OCI-LY3 (cell line): ENCODE measurements at regions not wholly inside any gene's neighbourhood (a gene's known extent, or its start where the extent isn't known, plus 50 kb on each side); places are given as distances from the start of the nearest gene placed in this dataset.

Experiments used
- H2AFZ ChIP-seq: fragments of 200-600, 300-600 bp; shearing (Covaris generic); 2 replicates; pipeline ENCODE4 v1.6.0; 2014; ENCODE audit warnings: antibody characterized with exemption, low read depth, low read length
- H3K27ac ChIP-seq: fragments of 200-600, 300-600 bp; sonication (generic); 2 replicates; pipeline ENCODE4 v1.5.1; 2014; ENCODE audit warnings: mild to moderate bottlenecking, low read length, moderate library complexity, mixed read lengths
- H3K27me3 ChIP-seq: fragments of 200-600, 300-600 bp; sonication (generic); 2 replicates; pipeline ENCODE4 v1.6.1; 2014; ENCODE audit warnings: low read depth, low read length, mixed read lengths
- H3K36me3 ChIP-seq: fragments of 200-600, 300-600 bp; sonication (generic); replicated peaks from 2 replicates; pipeline ENCODE3; 2014; ENCODE audit warnings: low read depth, low read length, mixed read lengths
- H3K4me1 ChIP-seq: fragments of 300-600, 200-600 bp; sonication (generic); 2 replicates; pipeline ENCODE4 v1.6.1; 2014; ENCODE audit warnings: low read length, mixed read lengths
- H3K4me2 ChIP-seq: fragments of 200-600, 300-600 bp; sonication (generic); 2 replicates; pipeline ENCODE4 v1.6.1; 2014; ENCODE audit warnings: low read length, mixed read lengths
- H3K4me3 ChIP-seq: fragments of 300-600, 200-600 bp; sonication (generic); 2 replicates; pipeline ENCODE4 v1.5.1; 2014; ENCODE audit warnings: antibody characterized with exemption, mild to moderate bottlenecking, low read length, moderate library complexity
- H3K79me2 ChIP-seq: fragments of 300-600, 200-600 bp; shearing (Covaris generic); 2 replicates; pipeline ENCODE4 v1.6.1; 2014; ENCODE audit warnings: mild to moderate bottlenecking, low read length, mixed read lengths
- H3K9ac ChIP-seq: fragments of 300-600, 200-600 bp; shearing (Covaris generic); 2 replicates; pipeline ENCODE4 v1.6.0; 2014; ENCODE audit warnings: mild to moderate bottlenecking, low read length, moderate library complexity
- H3K9me3 ChIP-seq: fragments of 200-600, 300-600 bp; shearing (Covaris generic); 2 replicates; pipeline ENCODE4 v1.6.1; 2014; ENCODE audit warnings: low read length, mixed read lengths; ENCODE audit not compliant: insufficient read depth
- H4K20me1 ChIP-seq: fragments of 200-600, 300-600 bp; sonication (generic); 2 replicates; pipeline ENCODE4 v1.6.1; 2016; ENCODE audit warnings: low read length, mixed read lengths; ENCODE audit not compliant: insufficient read depth
- EZH2phosphoT487 ChIP-seq: fragments of 200-600 bp; shearing (Covaris generic); IDR thresholded peaks from 2 replicates; pipeline ENCODE4 v1.6.1; 2018; ENCODE audit warnings: antibody characterized with exemption, mixed run types, low read depth
- TF ChIP-seq, protein P1 (sequence below): fragments of 200-600, 300-600 bp; sonication (generic); IDR thresholded peaks from 2 replicates; pipeline ENCODE4 v1.5.1; 2014; ENCODE audit warnings: antibody characterized with exemption, low read length, low read depth

DNA sequence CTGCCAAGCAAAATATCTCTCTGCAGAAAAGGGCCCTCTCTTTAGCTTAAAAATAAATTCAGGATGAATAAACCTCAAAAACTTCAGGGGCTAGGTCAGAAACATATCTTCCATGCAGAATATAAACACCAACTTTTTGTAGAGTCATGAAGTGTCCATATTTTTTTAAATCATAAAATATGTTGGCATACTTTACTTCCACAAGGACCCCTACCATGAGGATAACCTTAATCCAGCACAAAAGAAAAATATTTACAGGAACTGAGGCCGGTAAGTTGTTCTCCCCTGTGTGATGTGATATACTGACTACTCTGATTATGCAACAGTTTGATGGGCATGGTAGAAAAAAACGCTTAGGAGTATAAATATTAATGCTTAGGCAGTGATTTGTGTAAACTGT is 264.8 kb upstream of the CDH11 start:
- Histone ChIP-seq H3K9ac (no peak overlapping the region), H3K27me3 (no peaks in the 10 kb centered on the region), H2AFZ (no peak overlapping the region), H3K36me3 (no peaks in the 10 kb centered on the region), H3K79me2 (no peaks in the 10 kb centered on the region), H3K4me1 (no peaks in the 10 kb centered on the region), H3K4me3 (no peak overlapping the region), H3K27ac (no peak overlapping the region), H3K9me3 (no peaks in the 10 kb centered on the region), H3K4me2 (no peak overlapping the region), H4K20me1 (no peaks in the 10 kb centered on the region)
- TF ChIP-seq, protein P1, sequence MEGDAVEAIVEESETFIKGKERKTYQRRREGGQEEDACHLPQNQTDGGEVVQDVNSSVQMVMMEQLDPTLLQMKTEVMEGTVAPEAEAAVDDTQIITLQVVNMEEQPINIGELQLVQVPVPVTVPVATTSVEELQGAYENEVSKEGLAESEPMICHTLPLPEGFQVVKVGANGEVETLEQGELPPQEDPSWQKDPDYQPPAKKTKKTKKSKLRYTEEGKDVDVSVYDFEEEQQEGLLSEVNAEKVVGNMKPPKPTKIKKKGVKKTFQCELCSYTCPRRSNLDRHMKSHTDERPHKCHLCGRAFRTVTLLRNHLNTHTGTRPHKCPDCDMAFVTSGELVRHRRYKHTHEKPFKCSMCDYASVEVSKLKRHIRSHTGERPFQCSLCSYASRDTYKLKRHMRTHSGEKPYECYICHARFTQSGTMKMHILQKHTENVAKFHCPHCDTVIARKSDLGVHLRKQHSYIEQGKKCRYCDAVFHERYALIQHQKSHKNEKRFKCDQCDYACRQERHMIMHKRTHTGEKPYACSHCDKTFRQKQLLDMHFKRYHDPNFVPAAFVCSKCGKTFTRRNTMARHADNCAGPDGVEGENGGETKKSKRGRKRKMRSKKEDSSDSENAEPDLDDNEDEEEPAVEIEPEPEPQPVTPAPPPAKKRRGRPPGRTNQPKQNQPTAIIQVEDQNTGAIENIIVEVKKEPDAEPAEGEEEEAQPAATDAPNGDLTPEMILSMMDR: no peak
- no peak for TF ChIP-seq EZH2phosphoT487

DNA sequence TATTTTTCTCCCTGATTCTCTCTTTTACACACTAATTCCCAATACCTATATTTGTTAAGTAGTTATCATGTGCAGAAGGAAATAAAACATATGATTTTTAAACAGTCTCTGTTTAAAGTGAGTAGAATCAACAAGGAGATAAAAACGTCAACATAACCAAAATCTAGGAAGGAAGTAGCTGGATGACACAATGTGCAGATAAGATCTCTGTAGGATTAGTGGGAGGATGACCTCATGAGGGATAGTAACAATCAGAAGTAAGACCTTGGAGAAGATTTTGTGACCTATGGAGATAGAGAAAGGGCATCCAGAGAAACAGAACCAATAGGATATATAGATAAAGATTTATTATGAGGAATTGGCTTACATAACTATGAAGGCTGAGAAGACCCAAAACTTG is 262.6 kb upstream of the CDH11 start:
- H3K36me3 ChIP-seq: no peaks in the 10 kb centered on the region
- H4K20me1 ChIP-seq: no peaks in the 10 kb centered on the region
- TF ChIP-seq, protein P1: no peak
- no peak for TF ChIP-seq EZH2phosphoT487
- no peak overlapping the region for H3K4me3 ChIP-seq
- H3K9me3 ChIP-seq: no peaks in the 10 kb centered on the region
- no peak overlapping the region for H3K27ac ChIP-seq
- no peak overlapping the region for H3K9ac ChIP-seq
- no peaks in the 10 kb centered on the region for H3K4me1 ChIP-seq
- no peaks in the 10 kb centered on the region for H3K27me3 ChIP-seq
- H3K79me2 ChIP-seq: no peaks in the 10 kb centered on the region
- H3K4me2 ChIP-seq: no peak overlapping the region
- H2AFZ ChIP-seq: no peak overlapping the region

DNA sequence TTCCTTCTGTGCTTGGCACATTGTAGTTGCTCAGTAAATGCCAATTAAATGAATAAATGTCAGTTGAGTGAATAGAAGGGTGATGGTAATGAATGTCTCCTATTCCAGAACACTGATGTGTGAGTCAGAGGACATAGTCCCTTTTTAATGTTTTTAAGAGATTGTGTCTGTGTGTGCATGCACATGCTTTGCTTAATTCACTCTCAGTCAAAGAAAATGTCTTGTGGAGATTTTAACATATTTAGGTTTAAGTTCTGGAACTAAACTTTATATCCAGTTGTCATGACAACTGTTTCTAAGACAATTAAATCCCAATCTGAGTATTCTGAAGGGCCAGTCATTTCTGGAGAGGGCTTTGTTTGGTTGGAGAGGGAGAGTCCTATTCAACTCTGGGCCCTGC is 255.3 kb upstream of the CDH11 start:
- no peaks in the 10 kb centered on the region for H3K79me2 ChIP-seq
- TF ChIP-seq EZH2phosphoT487: no peak
- TF ChIP-seq, protein P1: no peak
- H3K9ac ChIP-seq: no peak overlapping the region
- no peak overlapping the region for H3K4me3 ChIP-seq
- H3K27me3 ChIP-seq: no peaks in the 10 kb centered on the region
- no peaks in the 10 kb centered on the region for H3K4me1 ChIP-seq
- H3K9me3 ChIP-seq: no peaks in the 10 kb centered on the region
- no peak overlapping the region for H3K27ac ChIP-seq
- no peak overlapping the region for H2AFZ ChIP-seq
- no peak overlapping the region for H3K4me2 ChIP-seq
- H3K36me3 ChIP-seq: no peaks in the 10 kb centered on the region
- H4K20me1 ChIP-seq: no peaks in the 10 kb centered on the region

DNA sequence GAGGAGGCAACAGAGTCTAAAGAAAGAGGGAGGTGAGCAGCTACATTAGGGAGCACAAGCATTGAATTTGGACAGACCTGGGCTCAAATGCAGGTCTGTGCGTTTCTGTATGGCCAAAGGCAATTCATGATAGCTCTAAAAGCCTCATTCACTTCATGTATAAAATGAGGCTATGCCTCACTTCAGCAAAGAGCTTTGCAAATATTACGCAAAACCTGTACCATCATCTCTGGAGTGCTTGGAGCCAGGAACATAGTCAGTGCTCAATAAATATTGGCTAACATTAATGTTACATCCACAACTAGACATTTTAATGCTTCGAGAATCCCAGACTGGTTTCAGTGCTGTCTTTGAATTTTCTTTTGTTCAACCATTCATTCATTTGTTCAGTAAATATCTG is 254.7 kb upstream of the CDH11 start:
- TF ChIP-seq, protein P1: no peak
- no peak for TF ChIP-seq EZH2phosphoT487
- no peaks in the 10 kb centered on the region for H3K27me3 ChIP-seq
- H3K4me3 ChIP-seq: no peak overlapping the region

More for the DNA sequence above, 254.7 kb upstream of the CDH11 start:
- Histone ChIP-seq H3K79me2 (no peaks in the 10 kb centered on the region), H3K4me1 (no peaks in the 10 kb centered on the region), H2AFZ (no peak overlapping the region), H3K4me2 (no peak overlapping the region), H3K36me3 (no peaks in the 10 kb centered on the region), H4K20me1 (no peaks in the 10 kb centered on the region), H3K9ac (no peak overlapping the region), H3K27ac (no peak overlapping the region), H3K9me3 (no peaks in the 10 kb centered on the region)
